Esophagus muscularis mucosa (tissue), 4 donors: ENCODE measurements at regions not wholly inside any gene's neighbourhood (a gene's known extent, or its start where the extent isn't known, plus 50 kb on each side); places are given as distances from the start of the nearest gene placed in this dataset.

ENCODE experiments used
- EP300 ChIP-seq: sonication (generic); formaldehyde crosslinking; IDR thresholded peaks from one replicate; pipeline ENCODE4 v1.6.1; 2017; ENCODE audit warnings: antibody characterized with exemption
- POLR2AphosphoS5 ChIP-seq, 2 donors: sonication (generic); formaldehyde crosslinking; IDR thresholded peaks; one replicate each; pipeline ENCODE4 v1.6.1; 2017; ENCODE audit warnings: antibody characterized with exemption in 2 of 2
- TF ChIP-seq, protein P1 (sequence below), 3 experiments: fragments of 200-600 bp in 2 of 3; fragments of 450-650 bp in 1 of 3; sonication (generic) in 2 of 3; IDR thresholded peaks; one replicate each; pipeline ENCODE4 v1.5.1; 2017 to 2019; ENCODE audit warnings: antibody characterized with exemption in 3 of 3, mild to moderate bottlenecking in 2 of 3, moderate library complexity in 1 of 3

DNA sequence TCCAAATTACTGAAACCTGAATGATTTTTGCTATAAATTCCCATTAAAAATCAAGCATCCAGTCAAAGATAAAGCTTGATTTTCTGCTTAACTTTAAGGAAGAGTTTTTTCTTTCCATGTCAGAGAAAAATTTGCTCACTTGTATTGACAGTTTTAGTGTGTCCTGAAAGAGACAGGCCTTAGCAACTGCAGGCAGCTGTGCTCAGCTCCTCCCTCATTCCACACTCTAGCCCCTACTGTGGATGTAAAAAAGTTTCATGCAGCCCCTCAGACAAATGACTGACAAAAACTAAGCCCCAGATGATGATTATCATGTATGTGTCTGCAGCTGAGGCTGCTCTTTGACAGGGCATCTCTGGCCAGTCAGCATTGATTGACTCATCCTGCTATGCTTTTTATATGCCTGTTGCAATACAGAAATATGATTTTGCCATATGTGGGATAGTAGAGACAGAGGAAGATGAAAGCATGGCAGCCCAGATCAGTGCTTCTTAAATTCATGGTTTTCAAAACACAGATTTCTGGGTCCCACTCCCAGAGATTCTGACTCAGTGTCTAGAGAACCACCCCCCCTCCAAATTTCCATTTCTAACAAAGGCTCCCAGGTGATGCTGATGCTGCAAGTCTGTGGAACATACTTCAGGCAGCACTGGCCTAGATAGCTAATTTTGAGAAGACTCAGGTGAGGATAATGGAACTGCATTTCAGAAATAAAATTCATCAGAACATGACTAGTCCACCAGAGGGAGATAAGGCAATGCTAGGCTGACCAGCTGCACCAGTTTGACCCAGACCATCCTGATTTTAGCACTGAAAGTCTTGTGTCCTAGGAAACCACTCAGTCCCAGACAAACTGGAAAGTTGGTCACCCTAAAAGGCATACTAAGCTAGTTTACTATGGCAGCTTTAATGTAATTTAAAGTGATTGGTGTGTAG is 298.7 kb upstream of the KCNN2 start:
- TF ChIP-seq, protein P1, sequence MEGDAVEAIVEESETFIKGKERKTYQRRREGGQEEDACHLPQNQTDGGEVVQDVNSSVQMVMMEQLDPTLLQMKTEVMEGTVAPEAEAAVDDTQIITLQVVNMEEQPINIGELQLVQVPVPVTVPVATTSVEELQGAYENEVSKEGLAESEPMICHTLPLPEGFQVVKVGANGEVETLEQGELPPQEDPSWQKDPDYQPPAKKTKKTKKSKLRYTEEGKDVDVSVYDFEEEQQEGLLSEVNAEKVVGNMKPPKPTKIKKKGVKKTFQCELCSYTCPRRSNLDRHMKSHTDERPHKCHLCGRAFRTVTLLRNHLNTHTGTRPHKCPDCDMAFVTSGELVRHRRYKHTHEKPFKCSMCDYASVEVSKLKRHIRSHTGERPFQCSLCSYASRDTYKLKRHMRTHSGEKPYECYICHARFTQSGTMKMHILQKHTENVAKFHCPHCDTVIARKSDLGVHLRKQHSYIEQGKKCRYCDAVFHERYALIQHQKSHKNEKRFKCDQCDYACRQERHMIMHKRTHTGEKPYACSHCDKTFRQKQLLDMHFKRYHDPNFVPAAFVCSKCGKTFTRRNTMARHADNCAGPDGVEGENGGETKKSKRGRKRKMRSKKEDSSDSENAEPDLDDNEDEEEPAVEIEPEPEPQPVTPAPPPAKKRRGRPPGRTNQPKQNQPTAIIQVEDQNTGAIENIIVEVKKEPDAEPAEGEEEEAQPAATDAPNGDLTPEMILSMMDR (IDR thresholded peaks at IDR 0.05), result peak in 1 of 3 experiments; percentile 12
- TF ChIP-seq EP300 (no peak), POLR2AphosphoS5 (IDR thresholded peaks at IDR 0.05) (no peak)
